ENCODE measurements at regions not wholly inside any gene's neighbourhood (a gene's known extent, or its start where the extent isn't known, plus 50 kb on each side); places are given as distances from the start of the nearest gene placed in this dataset.

DNA sequence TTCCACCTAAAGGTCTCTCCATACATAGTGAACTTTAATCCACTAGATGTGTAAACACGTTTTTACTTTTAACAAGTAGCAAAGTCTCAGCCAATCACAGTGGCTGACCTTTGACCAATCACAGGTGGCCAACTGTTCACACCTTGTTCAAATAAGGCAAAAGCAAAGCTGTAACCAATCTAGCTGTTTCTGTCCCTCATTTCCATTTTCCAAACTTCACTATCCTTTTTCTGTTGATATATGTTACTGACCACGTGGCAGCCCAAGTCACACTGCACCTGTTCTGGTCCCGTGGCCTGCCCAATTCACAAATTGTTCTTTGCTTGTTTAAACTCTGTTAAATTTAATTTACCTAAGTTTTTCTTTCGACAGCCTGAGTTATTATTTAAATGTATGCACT is 393.5 kb upstream of the NETO1 start:
- no peak for TF ChIP-seq CTCF (IDR thresholded peaks at IDR 0.05)
- TF ChIP-seq POLR2A (IDR thresholded peaks at IDR 0.05): no peak
